ENCODE measurements at regions not wholly inside any gene's neighbourhood (a gene's known extent, or its start where the extent isn't known, plus 50 kb on each side); places are given as distances from the start of the nearest gene placed in this dataset.

GRCh38 chr2:22003270-22003669, 879.5 kb downstream of the TDRD15 start:
- TF ChIP-seq CTCF (IDR thresholded peaks at IDR 0.05) (no peak), POLR2A (IDR thresholded peaks at IDR 0.05) (no peak)

Data from testis (tissue), 2 donors.